GM23248 (cell line): ENCODE measurements at regions not wholly inside any gene's neighbourhood (a gene's known extent, or its start where the extent isn't known, plus 50 kb on each side); places are given as distances from the start of the nearest gene placed in this dataset.

ENCODE experiments used
- EZH2 ChIP-seq: fragments of 200-600 bp; sonication (generic); IDR thresholded peaks from 2 replicates; pipeline ENCODE4 v1.6.1; 2018; ENCODE audit warnings: antibody characterized with exemption, mild to moderate bottlenecking; ENCODE audit not compliant: insufficient read depth, poor library complexity, severe bottlenecking
- EZH2phosphoT487 ChIP-seq: fragments of 200-600 bp; sonication (generic); IDR thresholded peaks from 2 replicates; pipeline ENCODE4 v1.6.1; 2018; ENCODE audit warnings: antibody characterized with exemption, moderate library complexity, mild to moderate bottlenecking, low read depth; ENCODE audit not compliant: insufficient read depth

GRCh38 chr4:135838889-135839288, 1637.3 kb upstream of the PABPC4L start:
- TF ChIP-seq EZH2 = no peak
- TF ChIP-seq EZH2phosphoT487 = no peak
